T-cell (primary cell): ENCODE measurements at regions not wholly inside any gene's neighbourhood (a gene's known extent, or its start where the extent isn't known, plus 50 kb on each side); places are given as distances from the start of the nearest gene placed in this dataset.

Experiments used
- ATAC-seq, 4 experiments: fragments of 200-7000 bp in 3 of 4; fragments of 150-1000 bp in 1 of 4; cut with Tn5 transposase; replicated peaks in 1 of 4; 1 replicate in 3 of 4; 2 replicates in 1 of 4; pipeline ENCODE4 v1.10.0; 2021; ENCODE audit warnings: moderate library complexity in 3 of 4, mild to moderate bottlenecking in 2 of 4, moderate number of reproducible peaks in 1 of 4
- CTCF ChIA-PET, 2 donors: fragments of 300-600 bp; sonication (Branson Sonifier 250); formaldehyde crosslinking; loops; one replicate each; lab custom pipeline; 2022; ENCODE audit warnings: antibody characterized with exemption in 2 of 2; lab: Charles Lee
- POLR2A ChIA-PET, 2 donors: fragments of 300-600 bp; sonication (Branson Sonifier 250); formaldehyde crosslinking; loops; one replicate each; lab custom pipeline; 2022; ENCODE audit warnings: antibody characterized with exemption in 2 of 2; lab: Charles Lee
- DNase-seq, 35 experiments: peaks; one replicate each; pipeline versions ENCODE4 v3.0.0 to v3.0.0-alpha.2; 2013 to 2023
- H3K27ac ChIP-seq: one replicate; pipeline ENCODE4 v1.5.1; 2013; ENCODE audit warnings: low read length
- H3K27me3 ChIP-seq, 2 experiments: replicated peaks in 1 of 2; 1 replicate in 1 of 2; 2 replicates in 1 of 2; pipeline versions ENCODE4 v1.6.1 to v1.7.0; 2013; ENCODE audit warnings: low read length in 1 of 2, mixed read lengths in 1 of 2; ENCODE audit not compliant: control insufficient read depth in 2 of 2, insufficient read depth in 2 of 2; ENCODE audit errors: extremely low read depth in 1 of 2
- H3K36me3 ChIP-seq, 2 donors: 1 replicate in 1 of 2; 2 replicates in 1 of 2; pipeline versions ENCODE4 v1.6.1 to v1.7.0; 2013; ENCODE audit warnings: low read length in 1 of 2; ENCODE audit not compliant: control insufficient read depth in 2 of 2, insufficient read depth in 1 of 2; ENCODE audit errors: extremely low read depth in 1 of 2
- H3K4me1 ChIP-seq, 2 experiments: 1 replicate in 1 of 2; 2 replicates in 1 of 2; pipeline versions ENCODE4 v1.6.1 to v1.7.0; 2013; ENCODE audit warnings: low read length in 2 of 2, mixed read lengths in 1 of 2; ENCODE audit not compliant: insufficient read depth in 2 of 2, control insufficient read depth in 1 of 2; ENCODE audit errors: extremely low read depth in 1 of 2
- H3K4me3 ChIP-seq, 2 donors: 1 replicate in 1 of 2; 2 replicates in 1 of 2; pipeline versions ENCODE4 v1.5.1 to v1.7.0; 2013; ENCODE audit warnings: mild to moderate bottlenecking in 2 of 2, low read length in 1 of 2, moderate library complexity in 1 of 2; ENCODE audit not compliant: control insufficient read depth in 1 of 2; ENCODE audit errors: extremely low read depth in 1 of 2
- H3K9me3 ChIP-seq: 2 replicates; pipeline ENCODE4 v1.7.0; 2013
- H3K27ac Mint-ChIP-seq, 2 donors: one replicate each; pipeline ENCODE4 v1.8.0; 2020 to 2021; ENCODE audit warnings: mild to moderate bottlenecking in 2 of 2, mixed read lengths in 2 of 2
- H3K27me3 Mint-ChIP-seq, 2 donors: one replicate each; pipeline ENCODE4 v1.8.0; 2021 to 2022; ENCODE audit warnings: mixed read lengths in 2 of 2
- H3K36me3 Mint-ChIP-seq: one replicate; pipeline ENCODE4 v1.8.0; 2021; ENCODE audit warnings: mixed read lengths
- H3K4me1 Mint-ChIP-seq, 3 donors: one replicate each; pipeline ENCODE4 v1.8.0; 2020 to 2022; ENCODE audit warnings: mixed read lengths in 3 of 3, mild to moderate bottlenecking in 1 of 3
- H3K4me3 Mint-ChIP-seq, 3 donors: one replicate each; pipeline ENCODE4 v1.8.0; 2020 to 2022; ENCODE audit warnings: mild to moderate bottlenecking in 3 of 3, mixed read lengths in 3 of 3, moderate library complexity in 3 of 3
- H3K9me3 Mint-ChIP-seq, 3 donors: one replicate each; pipeline ENCODE4 v1.8.0; 2020 to 2022; ENCODE audit warnings: mixed read lengths in 3 of 3
- WGBS: methylation state at CpG from one replicate; pipeline ENCODE4 v1.1.5; 2013; ENCODE audit warnings: missing lambda C conversion rate; ENCODE audit not compliant: insufficient coverage; 5-methylcytosine and 5-hydroxymethylcytosine counted together

DNA sequence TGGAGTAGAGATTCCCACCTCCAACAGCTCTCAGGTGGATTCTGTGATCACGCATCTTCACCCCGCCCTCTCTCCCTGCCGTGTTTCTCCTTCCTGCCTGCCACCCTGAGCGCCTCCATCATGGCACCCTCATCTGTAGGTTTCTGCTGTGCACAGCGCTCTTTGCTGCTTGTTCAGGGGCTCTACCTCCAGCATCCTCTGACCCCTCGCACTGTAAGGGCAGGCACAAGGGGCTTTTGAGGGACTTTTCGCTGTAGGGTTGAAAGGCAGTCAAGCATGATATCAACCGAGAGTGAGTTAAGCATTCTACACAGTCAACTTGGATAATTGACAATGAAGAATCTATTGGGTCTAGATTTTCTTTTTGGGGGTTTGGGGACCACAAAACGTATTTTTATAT is 99.1 kb upstream of the GREM2 start:
- H3K27ac Mint-ChIP-seq: no peak overlapping the region
- peaks cover 0 to 14% (median 0%) of the 10 kb centered on the region in 3 donors for H3K9me3 Mint-ChIP-seq
- Histone ChIP-seq H3K4me1 (no peaks in the 10 kb centered on the region), H3K27me3 (no peaks in the 10 kb centered on the region), H3K27ac (no peak overlapping the region), H3K9me3 (no peaks in the 10 kb centered on the region), H3K36me3 (no peaks in the 10 kb centered on the region), H3K4me3 (no peak overlapping the region)
- no peak for DNase-seq
- WGBS: 67% methylated on average over 4 of the region's 9 CpGs
- no peaks in the 10 kb centered on the region for H3K4me1 Mint-ChIP-seq
- H3K36me3 Mint-ChIP-seq: no peaks in the 10 kb centered on the region
- POLR2A ChIA-PET: no interaction called here
- H3K4me3 Mint-ChIP-seq: no peak overlapping the region
- CTCF ChIA-PET: no interaction called here
- no peak for ATAC-seq
- H3K27me3 Mint-ChIP-seq: no peaks in the 10 kb centered on the region

DNA sequence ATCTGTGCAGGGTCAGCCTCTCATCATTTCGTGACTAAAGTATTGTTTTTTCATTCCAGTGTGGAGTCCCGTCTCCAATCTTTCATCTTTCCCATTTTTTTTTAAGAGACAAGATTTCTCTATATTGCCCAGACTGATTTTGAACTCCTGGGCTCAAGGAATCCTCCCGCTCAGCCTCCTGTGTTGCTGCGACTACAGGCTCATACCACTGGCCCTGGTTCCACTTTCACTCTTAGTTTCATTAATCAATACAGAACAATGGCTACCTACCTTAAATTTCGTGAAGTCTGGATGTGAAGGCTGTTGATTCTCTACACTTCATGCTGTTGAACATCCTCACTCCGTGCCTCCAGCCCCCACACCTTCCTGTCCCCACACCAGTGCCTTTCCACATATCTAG is 97.7 kb upstream of the GREM2 start:
- H3K36me3 Mint-ChIP-seq: no peaks in the 10 kb centered on the region
- no peak overlapping the region for H3K4me3 Mint-ChIP-seq
- no peak overlapping the region for H3K27ac ChIP-seq
- no peaks in the 10 kb centered on the region for H3K36me3 ChIP-seq
- no peak overlapping the region for H3K4me3 ChIP-seq
- no peaks in the 10 kb centered on the region for H3K4me1 Mint-ChIP-seq
- ATAC-seq (no peak), DNase-seq (no peak)
- H3K4me1 ChIP-seq: no peaks in the 10 kb centered on the region
- no peak overlapping the region for H3K27ac Mint-ChIP-seq
- H3K27me3 Mint-ChIP-seq: no peaks in the 10 kb centered on the region
- H3K9me3 Mint-ChIP-seq: peaks cover 0 to 14% (median 0%) of the 10 kb centered on the region in 3 donors
- H3K9me3 ChIP-seq: no peaks in the 10 kb centered on the region
- H3K27me3 ChIP-seq: no peaks in the 10 kb centered on the region
- POLR2A ChIA-PET: no interaction called here
- CTCF ChIA-PET: interaction anchor here in 1 of 2 donors (0.6 kb wide), 1 partner anchor 1190 kb away, joined by 5 read pairs; no protein-coding TSS in a partner anchor
- WGBS: 78% methylated on average over 4 of the region's 6 CpGs

DNA sequence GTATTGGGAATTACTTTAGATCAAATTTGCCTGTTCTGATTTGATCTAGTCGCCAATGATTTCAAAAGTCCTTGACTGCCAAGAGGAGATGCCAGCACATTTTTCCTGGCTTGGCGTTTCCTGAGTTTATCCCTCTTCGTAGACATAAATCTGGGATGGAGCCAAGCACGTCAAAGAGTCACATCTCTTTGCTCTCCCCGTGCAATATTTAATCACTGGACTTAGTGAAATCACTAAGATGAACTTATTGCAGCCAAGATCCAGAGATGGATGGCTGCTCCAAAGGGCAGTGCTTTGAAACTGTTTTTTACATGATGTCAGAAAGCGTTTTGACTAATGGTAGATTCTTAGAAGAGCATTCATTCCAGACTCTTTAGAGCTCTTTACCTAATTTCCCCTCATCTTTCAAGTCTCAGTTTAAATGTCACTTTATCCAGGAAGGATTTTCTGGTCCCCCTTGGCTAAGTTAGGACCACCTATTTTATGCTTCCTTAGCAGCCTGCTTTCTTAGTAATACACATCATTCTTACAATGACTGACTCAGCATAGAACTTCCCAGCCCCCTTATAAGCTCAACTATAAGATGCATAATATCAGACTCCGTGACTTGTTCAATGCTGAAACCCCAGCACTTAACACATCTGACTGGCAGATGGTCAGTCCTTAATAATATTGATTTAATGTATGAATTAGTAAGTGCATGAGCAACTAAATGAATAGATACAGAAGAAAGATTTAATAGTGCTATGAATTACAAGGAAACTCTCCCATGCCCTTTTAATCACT is 94.4 kb upstream of the GREM2 start:
- no peak overlapping the region for H3K4me3 Mint-ChIP-seq
- no peaks in the 10 kb centered on the region for H3K27me3 ChIP-seq
- H3K4me3 ChIP-seq: no peak overlapping the region
- ChIA-PET CTCF (no interaction called here), POLR2A (no interaction called here)
- no peaks in the 10 kb centered on the region for H3K36me3 ChIP-seq
- DNase-seq: no peak
- no peaks in the 10 kb centered on the region for H3K4me1 ChIP-seq
- no peak overlapping the region for H3K27ac Mint-ChIP-seq
- H3K27me3 Mint-ChIP-seq: no peaks in the 10 kb centered on the region
- no peaks in the 10 kb centered on the region for H3K9me3 ChIP-seq
- ATAC-seq: no peak
- no peaks in the 10 kb centered on the region for H3K4me1 Mint-ChIP-seq
- H3K36me3 Mint-ChIP-seq: no peaks in the 10 kb centered on the region
- 76% methylated on average over 5 of the region's 7 CpGs for WGBS
- H3K9me3 Mint-ChIP-seq: peaks cover 0 to 14% (median 0%) of the 10 kb centered on the region in 3 donors
- H3K27ac ChIP-seq: no peak overlapping the region

- H3K4me1 Mint-ChIP-seq: no peaks in the 10 kb centered on the region
- peaks cover 0 to 8% (median 0%) of the 10 kb centered on the region in 3 donors for H3K9me3 Mint-ChIP-seq
- ChIA-PET CTCF (no interaction called here), POLR2A (no interaction called here)
- H3K27ac Mint-ChIP-seq: no peak overlapping the region
- no peaks in the 10 kb centered on the region for H3K27me3 ChIP-seq
- no peak overlapping the region for H3K4me3 Mint-ChIP-seq
- H3K27me3 Mint-ChIP-seq: no peaks in the 10 kb centered on the region
- H3K4me1 ChIP-seq: no peaks in the 10 kb centered on the region
- no peaks in the 10 kb centered on the region for H3K36me3 Mint-ChIP-seq
- DNase-seq (no peak), ATAC-seq (no peak)
- H3K4me3 ChIP-seq: no peak overlapping the region
- whole genome bisulfite sequencing: 100% methylated on average over 1 of the region's 3 CpGs
- no peak overlapping the region for H3K27ac ChIP-seq
- H3K9me3 ChIP-seq: no peaks in the 10 kb centered on the region
- no peaks in the 10 kb centered on the region for H3K36me3 ChIP-seq
These were observed 93.6 kb upstream of the GREM2 start for GRCh38 chr1:240705579-240705978.

DNA sequence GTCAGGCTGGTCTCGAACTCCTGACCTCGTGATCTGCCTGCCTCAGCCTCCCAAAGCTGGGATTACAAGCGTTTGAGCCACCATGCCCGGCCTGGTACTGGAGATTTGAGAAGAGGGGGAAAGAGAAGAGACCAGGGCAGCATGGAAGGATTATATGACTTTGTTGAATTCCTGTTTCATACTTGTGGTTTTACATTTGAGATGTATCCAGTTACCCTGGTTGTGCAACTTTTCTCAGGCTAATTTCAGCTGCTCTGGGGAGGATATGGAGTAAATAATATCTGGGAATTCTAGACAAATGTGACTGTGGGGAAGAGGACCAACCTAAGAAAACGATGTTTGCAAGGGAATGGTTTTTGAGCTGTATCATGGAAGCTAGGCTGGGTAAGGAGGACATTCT is 89.5 kb upstream of the GREM2 start:
- ChIA-PET POLR2A (interaction anchor here in 1 of 2 donors (0.5 kb wide), 1 partner anchor 63 kb away, joined by 4 read pairs; no protein-coding TSS in a partner anchor), CTCF (no interaction called here)
- Histone ChIP-seq H3K27ac (no peak overlapping the region), H3K9me3 (no peaks in the 10 kb centered on the region), H3K4me3 (no peak overlapping the region), H3K4me1 (no peaks in the 10 kb centered on the region), H3K27me3 (no peaks in the 10 kb centered on the region), H3K36me3 (no peaks in the 10 kb centered on the region)
- Mint-ChIP-seq H3K36me3 (no peaks in the 10 kb centered on the region), H3K27ac (no peak overlapping the region), H3K9me3 (no peaks in the 10 kb centered on the region), H3K4me1 (no peaks in the 10 kb centered on the region), H3K27me3 (no peaks in the 10 kb centered on the region), H3K4me3 (no peak overlapping the region)
- no peak for DNase-seq
- ATAC-seq: no peak
- 64% methylated on average over 3 of the region's 5 CpGs for WGBS

DNA sequence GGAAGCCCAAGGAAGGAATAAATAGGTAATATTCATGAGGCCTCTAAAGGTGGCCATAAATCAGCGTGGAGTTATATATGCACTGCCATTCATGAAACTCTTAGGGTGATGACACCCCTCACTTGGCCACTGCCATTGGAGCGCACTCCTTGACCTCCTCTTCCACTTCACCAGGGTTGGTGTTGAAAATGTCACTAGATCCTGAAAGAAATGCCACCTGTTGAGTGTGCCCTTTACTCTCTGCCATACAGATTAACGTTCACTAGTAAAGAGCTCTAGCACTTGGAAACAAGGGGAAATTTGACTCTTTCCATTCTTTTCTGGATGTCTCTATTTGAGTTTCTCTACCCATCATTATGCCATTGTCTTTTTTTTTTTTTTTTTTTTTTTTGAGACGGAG is 83.5 kb upstream of the GREM2 start:
- ChIA-PET CTCF (interaction anchor here in 1 of 2 donors (0.7 kb wide), 1 partner anchor 1198 kb away, joined by 8 read pairs; no protein-coding TSS in a partner anchor), POLR2A (no interaction called here)
- peaks cover 0 to 3% of the 10 kb centered on the region in 2 donors for H3K27me3 Mint-ChIP-seq

More for the DNA sequence above, 83.5 kb upstream of the GREM2 start:
- Histone ChIP-seq H3K27ac (no peak overlapping the region), H3K4me1 (no peaks in the 10 kb centered on the region), H3K27me3 (no peaks in the 10 kb centered on the region), H3K4me3 (no peak overlapping the region), H3K36me3 (no peaks in the 10 kb centered on the region), H3K9me3 (no peaks in the 10 kb centered on the region)
- WGBS: 100% methylated on average over 1 of the region's 4 CpGs
- H3K36me3 Mint-ChIP-seq: no peaks in the 10 kb centered on the region
- no peak for ATAC-seq
- H3K4me3 Mint-ChIP-seq: no peak overlapping the region
- no peak overlapping the region for H3K27ac Mint-ChIP-seq
- DNase-seq: no peak
- H3K9me3 Mint-ChIP-seq: no peaks in the 10 kb centered on the region
- H3K4me1 Mint-ChIP-seq: no peaks in the 10 kb centered on the region
